Loucy (cell line): ENCODE measurements at regions not wholly inside any gene's neighbourhood (a gene's known extent, or its start where the extent isn't known, plus 50 kb on each side); places are given as distances from the start of the nearest gene placed in this dataset.

ENCODE experiments used
- H2AFZ ChIP-seq: fragments of 200-600 bp; sonication (generic); 2 replicates; pipeline ENCODE4 v1.6.0; 2016; ENCODE audit warnings: antibody characterized with exemption, mild to moderate bottlenecking, low read length, moderate library complexity
- H3F3A ChIP-seq: fragments of 200-600 bp; 2 replicates; pipeline ENCODE4 v1.6.0; 2016; ENCODE audit warnings: antibody characterized with exemption, low read depth, mild to moderate bottlenecking
- H3K27me3 ChIP-seq: fragments of 200-600 bp; sonication (generic); 2 replicates; pipeline ENCODE4 v1.6.1; 2014; ENCODE audit warnings: low read length, mild to moderate bottlenecking; ENCODE audit not compliant: insufficient read depth, poor library complexity, severe bottlenecking
- H3K36me3 ChIP-seq: fragments of 200-600 bp; sonication (generic); 2 replicates; pipeline ENCODE4 v1.6.1; 2016; ENCODE audit warnings: low read length; ENCODE audit not compliant: insufficient read depth
- H3K4me1 ChIP-seq: fragments of 200-600 bp; sonication (generic); 2 replicates; pipeline ENCODE4 v1.5.1; 2014; ENCODE audit warnings: low read length, mild to moderate bottlenecking; ENCODE audit not compliant: insufficient read depth, poor library complexity, severe bottlenecking
- H3K4me2 ChIP-seq: fragments of 200-600 bp; sonication (generic); 2 replicates; pipeline ENCODE4 v1.6.0; 2014; ENCODE audit warnings: antibody characterized with exemption, low read length, low read depth, mild to moderate bottlenecking; ENCODE audit not compliant: poor library complexity, severe bottlenecking
- H3K4me3 ChIP-seq: fragments of 200-600 bp; sonication (generic); 2 replicates; pipeline ENCODE4 v1.5.1; 2014; ENCODE audit warnings: low read length, mild to moderate bottlenecking, mixed read lengths; ENCODE audit not compliant: poor library complexity, severe bottlenecking
- H3K79me2 ChIP-seq: fragments of 200-600 bp; sonication (generic); 2 replicates; pipeline ENCODE4 v1.6.1; 2014; ENCODE audit warnings: low read length; ENCODE audit not compliant: insufficient read depth
- H3K9ac ChIP-seq: fragments of 200-600 bp; sonication (generic); 2 replicates; pipeline ENCODE4 v1.6.0; 2014; ENCODE audit warnings: mild to moderate bottlenecking, low read depth, low read length, moderate library complexity; ENCODE audit not compliant: poor library complexity, severe bottlenecking
- H3K9me2 ChIP-seq: fragments of 200-600 bp; sonication (generic); replicated peaks from 2 replicates; pipeline ENCODE4 v1.6.1; 2016; ENCODE audit warnings: low read depth, low read length, mixed read lengths
- H3K9me3 ChIP-seq: fragments of 200-600 bp; sonication (generic); 2 replicates; pipeline ENCODE4 v1.6.1; 2014; ENCODE audit warnings: mild to moderate bottlenecking, antibody characterized with exemption, low read length, low read depth; ENCODE audit not compliant: insufficient read depth
- H4K20me1 ChIP-seq: fragments of 200-600 bp; sonication (generic); 2 replicates; pipeline ENCODE4 v1.6.0; 2014; ENCODE audit warnings: antibody characterized with exemption, low read length, mild to moderate bottlenecking; ENCODE audit not compliant: insufficient read depth, poor library complexity, severe bottlenecking
- EZH2phosphoT487 ChIP-seq: fragments of 200-600 bp; IDR thresholded peaks from 2 replicates; pipeline ENCODE4 v1.6.1; 2018; ENCODE audit warnings: antibody characterized with exemption, mild to moderate bottlenecking, moderate library complexity, borderline replicate concordance
- TF ChIP-seq, protein P1 (sequence below): fragments of 200-600 bp; sonication (generic); conservative IDR thresholded peaks from 2 replicates; pipeline ENCODE4 v1.5.1; 2014; ENCODE audit warnings: mild to moderate bottlenecking, antibody characterized with exemption, low read length

DNA sequence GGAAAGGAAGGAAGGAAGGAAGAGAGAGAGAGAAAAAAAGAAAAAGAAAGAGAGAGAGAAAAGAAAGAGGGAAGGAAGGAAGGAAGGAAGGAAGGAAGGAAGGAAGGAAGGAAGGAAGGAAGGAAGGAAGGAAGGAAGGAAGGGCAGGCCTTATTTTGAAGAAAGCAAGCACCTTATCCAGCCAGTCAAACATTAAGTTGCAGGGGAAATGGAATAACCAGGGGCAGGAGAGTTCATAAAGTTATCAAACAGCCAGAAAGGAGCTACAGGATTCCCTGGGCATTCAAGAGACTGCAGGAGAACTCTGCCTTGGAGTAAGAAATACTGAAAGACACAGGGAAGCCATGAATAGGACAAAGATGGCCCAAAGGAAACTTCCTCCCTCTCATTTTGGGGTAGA is 672.0 kb upstream of the INTU start:
- Histone ChIP-seq H3K27me3 (no peaks in the 10 kb centered on the region), H3K4me1 (no peaks in the 10 kb centered on the region), H3K9ac (no peak overlapping the region), H3K9me2 (no peaks in the 10 kb centered on the region), H2AFZ (no peak overlapping the region), H3K36me3 (no peaks in the 10 kb centered on the region), H3K9me3 (no peaks in the 10 kb centered on the region), H3F3A (no peaks in the 10 kb centered on the region), H3K4me2 (no peak overlapping the region), H3K79me2 (no peaks in the 10 kb centered on the region), H4K20me1 (no peaks in the 10 kb centered on the region), H3K4me3 (no peak overlapping the region)
- TF ChIP-seq, protein P1, sequence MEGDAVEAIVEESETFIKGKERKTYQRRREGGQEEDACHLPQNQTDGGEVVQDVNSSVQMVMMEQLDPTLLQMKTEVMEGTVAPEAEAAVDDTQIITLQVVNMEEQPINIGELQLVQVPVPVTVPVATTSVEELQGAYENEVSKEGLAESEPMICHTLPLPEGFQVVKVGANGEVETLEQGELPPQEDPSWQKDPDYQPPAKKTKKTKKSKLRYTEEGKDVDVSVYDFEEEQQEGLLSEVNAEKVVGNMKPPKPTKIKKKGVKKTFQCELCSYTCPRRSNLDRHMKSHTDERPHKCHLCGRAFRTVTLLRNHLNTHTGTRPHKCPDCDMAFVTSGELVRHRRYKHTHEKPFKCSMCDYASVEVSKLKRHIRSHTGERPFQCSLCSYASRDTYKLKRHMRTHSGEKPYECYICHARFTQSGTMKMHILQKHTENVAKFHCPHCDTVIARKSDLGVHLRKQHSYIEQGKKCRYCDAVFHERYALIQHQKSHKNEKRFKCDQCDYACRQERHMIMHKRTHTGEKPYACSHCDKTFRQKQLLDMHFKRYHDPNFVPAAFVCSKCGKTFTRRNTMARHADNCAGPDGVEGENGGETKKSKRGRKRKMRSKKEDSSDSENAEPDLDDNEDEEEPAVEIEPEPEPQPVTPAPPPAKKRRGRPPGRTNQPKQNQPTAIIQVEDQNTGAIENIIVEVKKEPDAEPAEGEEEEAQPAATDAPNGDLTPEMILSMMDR = no peak
- no peak for TF ChIP-seq EZH2phosphoT487

DNA sequence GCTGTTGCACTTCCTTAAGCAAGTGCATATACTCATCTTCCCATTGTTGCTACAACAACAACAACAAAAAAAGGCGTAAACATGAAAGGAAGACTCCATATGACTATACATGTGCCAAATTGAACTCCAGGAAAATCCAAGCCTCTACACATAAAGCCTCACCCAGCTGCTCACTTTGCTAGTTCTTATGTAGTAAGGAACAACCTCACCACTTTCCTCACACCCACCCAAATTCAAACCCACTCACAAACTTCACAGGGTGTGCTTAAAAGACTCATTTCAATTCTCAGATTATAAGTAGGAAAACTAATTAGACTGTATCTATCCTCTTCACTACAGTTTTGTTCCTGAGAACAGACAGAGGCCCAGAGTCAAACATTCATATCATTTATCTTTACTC is 671.1 kb upstream of the INTU start:
- no peaks in the 10 kb centered on the region for H4K20me1 ChIP-seq
- no peaks in the 10 kb centered on the region for H3K9me2 ChIP-seq
- TF ChIP-seq, protein P1 = no peak
- TF ChIP-seq EZH2phosphoT487 = no peak
- no peaks in the 10 kb centered on the region for H3K9me3 ChIP-seq
- no peaks in the 10 kb centered on the region for H3K36me3 ChIP-seq
- H2AFZ ChIP-seq = no peak overlapping the region
- H3K4me2 ChIP-seq = no peak overlapping the region
- H3K4me3 ChIP-seq = no peak overlapping the region
- H3K79me2 ChIP-seq = no peaks in the 10 kb centered on the region
- H3K9ac ChIP-seq = no peak overlapping the region
- no peaks in the 10 kb centered on the region for H3K4me1 ChIP-seq
- H3F3A ChIP-seq = no peaks in the 10 kb centered on the region
- no peaks in the 10 kb centered on the region for H3K27me3 ChIP-seq

DNA sequence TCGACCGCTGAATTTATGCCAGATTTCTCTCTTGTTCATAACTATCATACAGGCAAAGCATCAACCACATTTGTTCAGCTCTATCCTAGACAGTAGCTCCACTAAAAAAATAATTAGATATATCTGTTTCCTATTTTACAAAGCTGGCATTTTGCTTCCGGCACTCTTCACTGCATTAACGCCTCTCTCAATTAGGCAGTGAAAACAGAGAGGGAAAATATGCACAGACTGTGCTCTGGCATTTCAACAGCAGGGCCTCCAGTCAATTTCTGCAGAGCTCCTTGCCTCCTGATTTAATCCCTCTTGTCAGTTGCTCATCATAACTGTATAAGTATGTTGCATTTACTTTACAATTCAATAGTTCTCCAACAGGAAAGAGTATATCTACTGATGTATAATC is 666.9 kb upstream of the INTU start:
- Histone ChIP-seq H2AFZ (no peak overlapping the region), H3K4me1 (no peaks in the 10 kb centered on the region), H3K9me3 (no peaks in the 10 kb centered on the region), H4K20me1 (no peaks in the 10 kb centered on the region), H3F3A (no peaks in the 10 kb centered on the region), H3K79me2 (no peaks in the 10 kb centered on the region), H3K9ac (no peak overlapping the region), H3K4me3 (no peak overlapping the region), H3K9me2 (no peaks in the 10 kb centered on the region), H3K27me3 (no peaks in the 10 kb centered on the region), H3K36me3 (no peaks in the 10 kb centered on the region), H3K4me2 (no peak overlapping the region)
- TF ChIP-seq, protein P1 = no peak
- TF ChIP-seq EZH2phosphoT487 = no peak
